ENCODE measurements at regions not wholly inside any gene's neighbourhood (a gene's known extent, or its start where the extent isn't known, plus 50 kb on each side); places are given as distances from the start of the nearest gene placed in this dataset.
"Not testable (repeated sequence)": the region's sequence is repeated elsewhere in the genome, so short reads cannot be mapped to it uniquely, and the experiment has no call there.

GRCh38 chr18:14222354-14223221, 90.4 kb upstream of the ZNF519 start:
- WGBS, 2 donors = 93 to 95% methylated on average over 31 of the region's 31 CpGs
- DNase-seq; H3K27ac ChIP-seq (ENCODE audit: low read depth in 1 of 2, low read length in 1 of 2): not testable (repeated sequence)

GRCh38 chr18:14221689-14222088, 89.5 kb upstream of the ZNF519 start:
- H3K4me3 ChIP-seq = no peak overlapping the region

More at GRCh38 chr18:14222354-14223221, 90.4 kb upstream of the ZNF519 start:
- ATAC-seq (ENCODE audit: insufficient read depth, low FRiP score); H3K27me3 ChIP-seq (ENCODE audit: control insufficient read depth in 3 of 3, insufficient read depth in 3 of 3, low read length in 2 of 3); H3K36me3 ChIP-seq (ENCODE audit: control insufficient read depth in 4 of 4, insufficient read depth in 4 of 4, low read length in 4 of 4); H3K4me1 ChIP-seq (ENCODE audit: control insufficient read depth in 5 of 5, insufficient read depth in 5 of 5, low read length in 5 of 5); H3K9me3 ChIP-seq (ENCODE audit: control insufficient read depth in 4 of 4, insufficient read depth in 3 of 4, low read length in 3 of 4); H3K9ac ChIP-seq (ENCODE audit: insufficient read depth in 1 of 2, low read length in 2 of 2); H3K4me3 ChIP-seq: not testable (repeated sequence)

GRCh38 chr18:14215952-14216351, 83.7 kb upstream of the ZNF519 start:
- not testable (repeated sequence) for H3K36me3 ChIP-seq (ENCODE audit: control insufficient read depth in 4 of 4, insufficient read depth in 4 of 4, low read length in 4 of 4); H3K27ac ChIP-seq (ENCODE audit: low read depth in 1 of 2, low read length in 1 of 2); H3K27me3 ChIP-seq (ENCODE audit: control insufficient read depth in 3 of 3, insufficient read depth in 3 of 3, low read length in 2 of 3); DNase-seq; H3K9ac ChIP-seq (ENCODE audit: insufficient read depth in 1 of 2, low read length in 2 of 2); H3K9me3 ChIP-seq (ENCODE audit: control insufficient read depth in 4 of 4, insufficient read depth in 3 of 4, low read length in 3 of 4); ATAC-seq (ENCODE audit: insufficient read depth, low FRiP score); H3K4me1 ChIP-seq (ENCODE audit: control insufficient read depth in 5 of 5, insufficient read depth in 5 of 5, low read length in 5 of 5); H3K4me3 ChIP-seq

More at GRCh38 chr18:14221689-14222088, 89.5 kb upstream of the ZNF519 start:
- H3K27me3 ChIP-seq (ENCODE audit: control insufficient read depth in 3 of 3, insufficient read depth in 3 of 3, low read length in 2 of 3) = no peaks in the 10 kb centered on the region
- H3K36me3 ChIP-seq (ENCODE audit: control insufficient read depth in 4 of 4, insufficient read depth in 4 of 4, low read length in 4 of 4) = no peaks in the 10 kb centered on the region
- TF ChIP-seq CTCF (IDR thresholded peaks at IDR 0.05; ENCODE audit: control extremely low read depth, extremely low read depth) = no peak
- 92 to 94% methylated on average over 14 of the region's 14 CpGs for WGBS, 2 donors
- H3K4me1 ChIP-seq (ENCODE audit: control insufficient read depth in 5 of 5, insufficient read depth in 5 of 5, low read length in 5 of 5) = no peaks in the 10 kb centered on the region
- DNase-seq (no peak), ATAC-seq (ENCODE audit: insufficient read depth, low FRiP score) (no peak)
- peaks cover 0 to 10% (median 0%) of the 10 kb centered on the region in 4 donors for H3K9me3 ChIP-seq (ENCODE audit: control insufficient read depth in 4 of 4, insufficient read depth in 3 of 4, low read length in 3 of 4)
- H3K27ac ChIP-seq (ENCODE audit: low read depth in 1 of 2, low read length in 1 of 2) = no peak overlapping the region
- H3K9ac ChIP-seq (ENCODE audit: insufficient read depth in 1 of 2, low read length in 2 of 2) = no peak overlapping the region

GRCh38 chr18:14203424-14203823, 71.2 kb upstream of the ZNF519 start:
- 77 to 89% methylated on average over 2 of the region's 2 CpGs for WGBS, 2 donors
- not testable (repeated sequence) for DNase-seq; ATAC-seq (ENCODE audit: insufficient read depth, low FRiP score)

GRCh38 chr18:14190776-14191442, 58.7 kb upstream of the ZNF519 start:
- H3K27ac ChIP-seq (ENCODE audit: low read depth in 1 of 2, low read length in 1 of 2); H3K9ac ChIP-seq (ENCODE audit: insufficient read depth in 1 of 2, low read length in 2 of 2); H3K4me3 ChIP-seq; H3K9me3 ChIP-seq (ENCODE audit: control insufficient read depth in 4 of 4, insufficient read depth in 3 of 4, low read length in 3 of 4); H3K27me3 ChIP-seq (ENCODE audit: control insufficient read depth in 3 of 3, insufficient read depth in 3 of 3, low read length in 2 of 3); DNase-seq; H3K4me1 ChIP-seq (ENCODE audit: control insufficient read depth in 5 of 5, insufficient read depth in 5 of 5, low read length in 5 of 5); ATAC-seq (ENCODE audit: insufficient read depth, low FRiP score); H3K36me3 ChIP-seq (ENCODE audit: control insufficient read depth in 4 of 4, insufficient read depth in 4 of 4, low read length in 4 of 4): not testable (repeated sequence)
- WGBS, 2 donors = 85 to 91% methylated on average over 3 of the region's 3 CpGs

More at GRCh38 chr18:14203424-14203823, 71.2 kb upstream of the ZNF519 start:
- not testable (repeated sequence) for H3K9ac ChIP-seq (ENCODE audit: insufficient read depth in 1 of 2, low read length in 2 of 2); H3K4me3 ChIP-seq; H3K36me3 ChIP-seq (ENCODE audit: control insufficient read depth in 4 of 4, insufficient read depth in 4 of 4, low read length in 4 of 4); H3K27ac ChIP-seq (ENCODE audit: low read depth in 1 of 2, low read length in 1 of 2); H3K4me1 ChIP-seq (ENCODE audit: control insufficient read depth in 5 of 5, insufficient read depth in 5 of 5, low read length in 5 of 5); H3K9me3 ChIP-seq (ENCODE audit: control insufficient read depth in 4 of 4, insufficient read depth in 3 of 4, low read length in 3 of 4); H3K27me3 ChIP-seq (ENCODE audit: control insufficient read depth in 3 of 3, insufficient read depth in 3 of 3, low read length in 2 of 3)
